ENCODE measurements at regions not wholly inside any gene's neighbourhood (a gene's known extent, or its start where the extent isn't known, plus 50 kb on each side); places are given as distances from the start of the nearest gene placed in this dataset.
"Not testable (repeated sequence)": the region's sequence is repeated elsewhere in the genome, so short reads cannot be mapped to it uniquely, and the experiment has no call there.

DNA sequence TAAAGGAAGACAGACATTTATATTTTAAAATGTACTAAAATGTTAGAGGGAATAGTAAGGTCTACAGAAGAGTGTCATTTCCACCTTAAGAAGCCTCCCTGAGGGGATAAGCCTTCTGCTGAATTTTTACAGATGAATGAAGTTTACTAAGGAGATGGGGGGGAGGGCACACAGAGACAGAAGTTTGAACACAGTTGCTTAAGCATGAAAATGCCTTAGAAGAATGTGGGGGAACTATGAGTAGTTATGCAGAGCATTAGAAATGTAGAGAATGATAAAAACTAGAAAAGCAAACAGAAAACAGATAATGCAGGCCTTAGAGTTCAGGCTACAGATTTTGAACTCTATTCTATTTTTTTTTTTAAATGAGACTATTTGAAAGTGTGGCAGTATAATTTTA is 232.2 kb upstream of the VLDLR start:
- Histone ChIP-seq H3K4me1 (ENCODE audit: control insufficient read depth, extremely low read depth, insufficient read depth, low read length) (no peaks in the 10 kb centered on the region), H3K9me1 (replicated peaks; ENCODE audit: control insufficient read depth, extremely low read depth, insufficient read depth, low read length) (no peaks in the 10 kb centered on the region), H3K79me2 (ENCODE audit: control insufficient read depth, insufficient read depth, low read length) (no peaks in the 10 kb centered on the region), H3K4me2 (ENCODE audit: insufficient read depth, low read length) (no peak overlapping the region), H3K36me3 (ENCODE audit: control insufficient read depth in 2 of 2, extremely low read depth in 1 of 2, insufficient read depth in 2 of 2, low read length in 2 of 2) (no peaks in the 10 kb centered on the region), H3K27ac (ENCODE audit: insufficient read depth, low read depth, low read length) (no peak overlapping the region), H3K4me3 (replicated peaks in 1 of 3; ENCODE audit: insufficient read depth in 1 of 3, low read depth in 1 of 3, low read length in 3 of 3) (no peak overlapping the region), H3K9me3 (replicated peaks; ENCODE audit: control insufficient read depth, insufficient read depth, low read length) (no peaks in the 10 kb centered on the region), H4K20me1 (replicated peaks; ENCODE audit: control insufficient read depth, extremely low read depth, insufficient read depth, low read length) (no peaks in the 10 kb centered on the region), H3K27me3 (ENCODE audit: control insufficient read depth in 2 of 2, insufficient read depth in 2 of 2, low read length in 2 of 2) (no peaks in the 10 kb centered on the region), H3K9ac (replicated peaks; ENCODE audit: extremely low read depth, insufficient read depth, low read length) (no peak overlapping the region), H2AFZ (ENCODE audit: low read depth, low read length) (no peak overlapping the region)
- BruUV-seq (replicated peaks) = no TSS peak
- DNase-seq (ENCODE audit: low read depth, low spot score) (no peak), FAIRE-seq (no peak)
- TF ChIP-seq EZH2 (IDR thresholded peaks at IDR 0.05; ENCODE audit: borderline replicate concordance, low read depth, low read length, severe bottlenecking) = no peak
- TF ChIP-seq GATA2 (IDR thresholded peaks at IDR 0.05; ENCODE audit: insufficient read depth, insufficient read length, low read depth, low read length) = no peak
- TF ChIP-seq FOS (IDR thresholded peaks at IDR 0.05; ENCODE audit: borderline replicate concordance, insufficient read depth, low read length) = no peak
- no peak for TF ChIP-seq JUN (IDR thresholded peaks at IDR 0.05; ENCODE audit: borderline replicate concordance, insufficient read depth, insufficient read length, low read depth)
- dilution Hi-C loops (cut with MboI; ENCODE audit: extremely low pct_ligation_motif_present, low sequenced_read_pairs) = no loop called here
- ChIA-PET CTCF (no interaction called here), POLR2A (no interaction called here)
- intact Hi-C loops (cut with micrococcal nuclease) = no loop called here

DNA sequence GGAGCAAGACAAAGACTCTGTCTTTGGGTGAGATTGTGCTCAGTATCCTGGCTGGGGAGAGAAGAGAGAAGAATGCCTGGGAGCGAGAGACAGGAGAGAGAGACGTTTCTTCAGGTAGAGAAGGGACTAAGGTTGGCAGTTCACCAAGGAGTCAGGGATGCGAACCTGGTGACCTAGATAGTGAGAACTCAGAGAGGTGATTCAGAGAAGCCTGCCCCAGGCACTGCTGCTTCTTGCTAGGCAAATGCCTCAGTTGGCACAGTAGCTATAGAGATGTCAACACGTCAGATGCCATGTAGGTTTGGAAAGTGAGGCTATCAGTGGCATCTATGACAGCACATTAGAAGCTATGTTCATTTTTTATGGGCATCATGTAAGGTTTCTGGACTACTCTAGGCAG is 231.6 kb upstream of the VLDLR start:
- Histone ChIP-seq H3K4me2 (ENCODE audit: insufficient read depth, low read length) (no peak overlapping the region), H3K9me1 (replicated peaks; ENCODE audit: control insufficient read depth, extremely low read depth, insufficient read depth, low read length) (no peaks in the 10 kb centered on the region), H3K4me3 (replicated peaks in 1 of 3; ENCODE audit: insufficient read depth in 1 of 3, low read depth in 1 of 3, low read length in 3 of 3) (no peak overlapping the region), H3K27me3 (ENCODE audit: control insufficient read depth in 2 of 2, insufficient read depth in 2 of 2, low read length in 2 of 2) (no peaks in the 10 kb centered on the region), H3K9ac (replicated peaks; ENCODE audit: extremely low read depth, insufficient read depth, low read length) (no peak overlapping the region), H3K36me3 (ENCODE audit: control insufficient read depth in 2 of 2, extremely low read depth in 1 of 2, insufficient read depth in 2 of 2, low read length in 2 of 2) (no peaks in the 10 kb centered on the region), H3K9me3 (replicated peaks; ENCODE audit: control insufficient read depth, insufficient read depth, low read length) (no peaks in the 10 kb centered on the region), H3K4me1 (ENCODE audit: control insufficient read depth, extremely low read depth, insufficient read depth, low read length) (no peaks in the 10 kb centered on the region), H3K79me2 (ENCODE audit: control insufficient read depth, insufficient read depth, low read length) (no peaks in the 10 kb centered on the region), H2AFZ (ENCODE audit: low read depth, low read length) (no peak overlapping the region), H4K20me1 (replicated peaks; ENCODE audit: control insufficient read depth, extremely low read depth, insufficient read depth, low read length) (no peaks in the 10 kb centered on the region), H3K27ac (ENCODE audit: insufficient read depth, low read depth, low read length) (no peak overlapping the region)
- ChIA-PET POLR2A (no interaction called here), CTCF (no interaction called here)
- DNase-seq (ENCODE audit: low read depth, low spot score) (no peak), FAIRE-seq (no peak)
- dilution Hi-C loops (cut with MboI; ENCODE audit: extremely low pct_ligation_motif_present, low sequenced_read_pairs) = no loop called here
- TF ChIP-seq JUN (IDR thresholded peaks at IDR 0.05; ENCODE audit: borderline replicate concordance, insufficient read depth, insufficient read length, low read depth) (no peak), FOS (IDR thresholded peaks at IDR 0.05; ENCODE audit: borderline replicate concordance, insufficient read depth, low read length) (no peak), EZH2 (IDR thresholded peaks at IDR 0.05; ENCODE audit: borderline replicate concordance, low read depth, low read length, severe bottlenecking) (no peak), POLR2A (IDR thresholded peaks at IDR 0.05; ENCODE audit: low read depth, low read length) (no peak), GATA2 (IDR thresholded peaks at IDR 0.05; ENCODE audit: insufficient read depth, insufficient read length, low read depth, low read length) (no peak), POLR2AphosphoS5 (IDR thresholded peaks at IDR 0.05; ENCODE audit: insufficient read depth, low read depth, low read length) (no peak)
- TF ChIP-seq, protein P1, sequence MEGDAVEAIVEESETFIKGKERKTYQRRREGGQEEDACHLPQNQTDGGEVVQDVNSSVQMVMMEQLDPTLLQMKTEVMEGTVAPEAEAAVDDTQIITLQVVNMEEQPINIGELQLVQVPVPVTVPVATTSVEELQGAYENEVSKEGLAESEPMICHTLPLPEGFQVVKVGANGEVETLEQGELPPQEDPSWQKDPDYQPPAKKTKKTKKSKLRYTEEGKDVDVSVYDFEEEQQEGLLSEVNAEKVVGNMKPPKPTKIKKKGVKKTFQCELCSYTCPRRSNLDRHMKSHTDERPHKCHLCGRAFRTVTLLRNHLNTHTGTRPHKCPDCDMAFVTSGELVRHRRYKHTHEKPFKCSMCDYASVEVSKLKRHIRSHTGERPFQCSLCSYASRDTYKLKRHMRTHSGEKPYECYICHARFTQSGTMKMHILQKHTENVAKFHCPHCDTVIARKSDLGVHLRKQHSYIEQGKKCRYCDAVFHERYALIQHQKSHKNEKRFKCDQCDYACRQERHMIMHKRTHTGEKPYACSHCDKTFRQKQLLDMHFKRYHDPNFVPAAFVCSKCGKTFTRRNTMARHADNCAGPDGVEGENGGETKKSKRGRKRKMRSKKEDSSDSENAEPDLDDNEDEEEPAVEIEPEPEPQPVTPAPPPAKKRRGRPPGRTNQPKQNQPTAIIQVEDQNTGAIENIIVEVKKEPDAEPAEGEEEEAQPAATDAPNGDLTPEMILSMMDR (IDR thresholded peaks at IDR 0.05; ENCODE audit: extremely low read depth in 1 of 2, insufficient read depth in 1 of 2, low read depth in 1 of 2, low read length in 2 of 2) = no peak
- TF ChIP-seq, protein P2, sequence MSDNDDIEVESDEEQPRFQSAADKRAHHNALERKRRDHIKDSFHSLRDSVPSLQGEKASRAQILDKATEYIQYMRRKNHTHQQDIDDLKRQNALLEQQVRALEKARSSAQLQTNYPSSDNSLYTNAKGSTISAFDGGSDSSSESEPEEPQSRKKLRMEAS (IDR thresholded peaks at IDR 0.05; ENCODE audit: insufficient read depth, insufficient read length) = no peak
- BruUV-seq (replicated peaks) = no TSS peak
- intact Hi-C loops (cut with micrococcal nuclease) = no loop called here

DNA sequence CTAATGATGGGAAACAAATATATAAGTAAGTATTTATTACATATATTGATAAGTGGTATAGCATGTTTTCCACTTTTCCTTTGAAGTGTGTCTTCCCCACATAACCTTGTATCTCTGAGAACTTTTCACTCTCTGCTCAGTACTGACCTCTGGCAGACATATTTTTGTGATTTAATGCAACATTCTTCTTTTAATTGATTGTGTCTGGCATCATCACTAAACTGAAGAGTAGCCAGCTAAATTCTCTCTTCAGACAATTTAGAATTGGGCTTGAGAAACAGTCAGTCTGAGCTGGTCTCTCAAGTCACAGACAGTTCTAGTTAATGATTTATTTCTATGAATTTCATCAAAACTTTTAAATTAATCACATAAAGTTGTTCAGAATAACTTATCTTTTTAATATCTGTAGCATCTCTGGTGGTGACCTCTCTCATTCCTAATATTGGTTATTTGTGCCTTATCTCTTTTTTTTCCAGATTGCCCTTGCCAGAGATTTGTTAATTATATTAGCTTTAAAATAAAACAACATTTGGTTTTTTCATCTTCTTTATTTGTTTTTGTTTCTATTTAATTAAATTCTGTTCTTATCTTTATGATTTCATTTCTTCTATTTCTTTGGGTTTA is 230.0 kb upstream of the VLDLR start:
- intact Hi-C loops (cut with micrococcal nuclease); CTCF ChIA-PET; H3K9me3 ChIP-seq (replicated peaks; ENCODE audit: control insufficient read depth, insufficient read depth, low read length); H4K20me1 ChIP-seq (replicated peaks; ENCODE audit: control insufficient read depth, extremely low read depth, insufficient read depth, low read length); H3K9me1 ChIP-seq (replicated peaks; ENCODE audit: control insufficient read depth, extremely low read depth, insufficient read depth, low read length); H3K4me3 ChIP-seq (replicated peaks in 1 of 3; ENCODE audit: insufficient read depth in 1 of 3, low read depth in 1 of 3, low read length in 3 of 3); H3K79me2 ChIP-seq (ENCODE audit: control insufficient read depth, insufficient read depth, low read length); DNase-seq (ENCODE audit: low read depth, low spot score); H3K27me3 ChIP-seq (ENCODE audit: control insufficient read depth in 2 of 2, insufficient read depth in 2 of 2, low read length in 2 of 2); BruUV-seq (replicated peaks); H2AFZ ChIP-seq (ENCODE audit: low read depth, low read length); POLR2A ChIA-PET; H3K36me3 ChIP-seq (ENCODE audit: control insufficient read depth in 2 of 2, extremely low read depth in 1 of 2, insufficient read depth in 2 of 2, low read length in 2 of 2); dilution Hi-C loops (cut with MboI; ENCODE audit: extremely low pct_ligation_motif_present, low sequenced_read_pairs); FAIRE-seq; H3K4me1 ChIP-seq (ENCODE audit: control insufficient read depth, extremely low read depth, insufficient read depth, low read length); H3K27ac ChIP-seq (ENCODE audit: insufficient read depth, low read depth, low read length); H3K4me2 ChIP-seq (ENCODE audit: insufficient read depth, low read length); H3K9ac ChIP-seq (replicated peaks; ENCODE audit: extremely low read depth, insufficient read depth, low read length): not testable (repeated sequence)
